ENCODE measurements at regions not wholly inside any gene's neighbourhood (a gene's known extent, or its start where the extent isn't known, plus 50 kb on each side); places are given as distances from the start of the nearest gene placed in this dataset.

- TF ChIP-seq CTCF (conservative IDR thresholded peaks at IDR 0.05; ENCODE audit: low read length) (no peak), EZH2phosphoT487 (IDR thresholded peaks at IDR 0.05; ENCODE audit: borderline replicate concordance) (no peak)
Measured at GRCh38 chr1:214976665-214977064, 105.9 kb upstream of the KCNK2 start.
